ENCODE measurements at regions not wholly inside any gene's neighbourhood (a gene's known extent, or its start where the extent isn't known, plus 50 kb on each side); places are given as distances from the start of the nearest gene placed in this dataset.

- Histone ChIP-seq H3K36me3 (no peaks in the 10 kb centered on the region), H3K9me3 (no peaks in the 10 kb centered on the region), H3K4me1 (no peaks in the 10 kb centered on the region), H3K27ac (no peak overlapping the region), H3K4me3 (no peak overlapping the region), H3K27me3 (no peaks in the 10 kb centered on the region)
- intact Hi-C loops (cut with DNase I; ENCODE audit: low total_unique reads) = no loop called here
- no peak for DNase-seq (ENCODE audit: low spot score in 2 of 2)
- TF ChIP-seq POLR2A (IDR thresholded peaks at IDR 0.05) (no peak), POLR2AphosphoS5 (IDR thresholded peaks at IDR 0.05) (no peak), CTCF (IDR thresholded peaks at IDR 0.05) (no peak)
Observed at GRCh38 chr1:69491416-69491815, 76.3 kb upstream of the LRRC7 start.

- H3K4me3 ChIP-seq = no peak overlapping the region
- no peak for TF ChIP-seq POLR2AphosphoS5 (IDR thresholded peaks at IDR 0.05)
- TF ChIP-seq CTCF (IDR thresholded peaks at IDR 0.05) = no peak
- no peak for TF ChIP-seq POLR2A (IDR thresholded peaks at IDR 0.05)
- H3K27ac ChIP-seq = no peak overlapping the region
- H3K9me3 ChIP-seq = no peaks in the 10 kb centered on the region
- no peaks in the 10 kb centered on the region for H3K36me3 ChIP-seq
- intact Hi-C loops (cut with DNase I; ENCODE audit: low total_unique reads) = no loop called here
- no peaks in the 10 kb centered on the region for H3K4me1 ChIP-seq
- H3K27me3 ChIP-seq = no peaks in the 10 kb centered on the region
- DNase-seq (ENCODE audit: low spot score in 2 of 2) = no peak
Observed at GRCh38 chr1:69492286-69492685, 75.4 kb upstream of the LRRC7 start.

- no peak overlapping the region for H3K27ac ChIP-seq
- intact Hi-C loops (cut with DNase I; ENCODE audit: low total_unique reads) = no loop called here
- TF ChIP-seq CTCF (IDR thresholded peaks at IDR 0.05) (no peak), POLR2AphosphoS5 (IDR thresholded peaks at IDR 0.05) (no peak), POLR2A (IDR thresholded peaks at IDR 0.05) (no peak)
- no peaks in the 10 kb centered on the region for H3K9me3 ChIP-seq
- DNase-seq (ENCODE audit: low spot score in 2 of 2) = no peak
- H3K36me3 ChIP-seq = no peaks in the 10 kb centered on the region
- no peaks in the 10 kb centered on the region for H3K4me1 ChIP-seq
- H3K4me3 ChIP-seq = no peak overlapping the region
- no peaks in the 10 kb centered on the region for H3K27me3 ChIP-seq
Observed at GRCh38 chr1:69494221-69494620, 73.5 kb upstream of the LRRC7 start.

GRCh38 chr1:69497441-69498221 is 70.1 kb upstream of the LRRC7 start:
- H3K4me3 ChIP-seq = no peak overlapping the region
- H3K4me1 ChIP-seq = no peaks in the 10 kb centered on the region
- no peak overlapping the region for H3K27ac ChIP-seq
- H3K9me3 ChIP-seq = no peaks in the 10 kb centered on the region
- DNase-seq (ENCODE audit: low spot score in 2 of 2) = no peak
- TF ChIP-seq POLR2A (IDR thresholded peaks at IDR 0.05) = no peak
- TF ChIP-seq POLR2AphosphoS5 (IDR thresholded peaks at IDR 0.05) = no peak
- no peak for TF ChIP-seq CTCF (IDR thresholded peaks at IDR 0.05)
- no peaks in the 10 kb centered on the region for H3K36me3 ChIP-seq
- intact Hi-C loops (cut with DNase I; ENCODE audit: low total_unique reads) = no loop called here
- no peaks in the 10 kb centered on the region for H3K27me3 ChIP-seq

- TF ChIP-seq POLR2A (IDR thresholded peaks at IDR 0.05) = no peak
- TF ChIP-seq POLR2AphosphoS5 (IDR thresholded peaks at IDR 0.05) = no peak
- TF ChIP-seq CTCF (IDR thresholded peaks at IDR 0.05) = no peak
- intact Hi-C loops (cut with DNase I; ENCODE audit: low total_unique reads) = no loop called here
- no peaks in the 10 kb centered on the region for H3K9me3 ChIP-seq
- no peaks in the 10 kb centered on the region for H3K36me3 ChIP-seq
- no peak overlapping the region for H3K4me3 ChIP-seq
- no peaks in the 10 kb centered on the region for H3K4me1 ChIP-seq
- H3K27ac ChIP-seq = no peak overlapping the region
- no peaks in the 10 kb centered on the region for H3K27me3 ChIP-seq
- no peak for DNase-seq (ENCODE audit: low spot score in 2 of 2)
Observed at GRCh38 chr1:69498711-69499110, 69.0 kb upstream of the LRRC7 start.

Data from breast epithelium (tissue), 4 donors.